ENCODE measurements at regions not wholly inside any gene's neighbourhood (a gene's known extent, or its start where the extent isn't known, plus 50 kb on each side); places are given as distances from the start of the nearest gene placed in this dataset.
"Not testable (repeated sequence)": the region's sequence is repeated elsewhere in the genome, so short reads cannot be mapped to it uniquely, and the experiment has no call there.

GRCh38 chr15:87576486-87577176 is 679.9 kb downstream of the NTRK3 start:
- no peak for DNase-seq

DNA sequence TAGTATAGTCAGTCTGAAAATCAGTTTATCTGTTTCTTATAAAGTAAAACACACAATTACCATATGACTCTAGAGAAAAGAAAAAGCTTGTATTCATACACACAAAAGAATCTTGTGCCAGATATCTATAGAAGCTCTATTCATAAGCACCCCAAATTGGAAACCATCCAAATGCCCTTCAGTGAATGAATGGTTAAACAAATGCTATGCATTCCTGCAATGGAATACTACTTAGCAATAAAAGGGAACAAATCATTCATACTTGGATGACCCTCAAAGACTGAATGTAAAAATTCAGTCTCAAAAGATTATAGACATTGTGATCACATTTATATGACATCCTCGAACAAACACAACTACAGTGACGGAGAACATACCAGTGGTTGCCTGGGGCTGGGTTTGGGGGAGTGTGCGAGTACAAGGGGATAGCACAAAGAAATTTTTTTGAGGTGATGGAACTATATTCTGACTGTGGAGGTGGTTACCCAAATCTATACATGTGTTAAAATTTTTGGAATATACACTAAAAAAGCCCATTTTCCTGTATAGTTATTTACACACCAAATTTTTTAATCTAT is 680.6 kb downstream of the NTRK3 start:
- no peak for DNase-seq

DNA sequence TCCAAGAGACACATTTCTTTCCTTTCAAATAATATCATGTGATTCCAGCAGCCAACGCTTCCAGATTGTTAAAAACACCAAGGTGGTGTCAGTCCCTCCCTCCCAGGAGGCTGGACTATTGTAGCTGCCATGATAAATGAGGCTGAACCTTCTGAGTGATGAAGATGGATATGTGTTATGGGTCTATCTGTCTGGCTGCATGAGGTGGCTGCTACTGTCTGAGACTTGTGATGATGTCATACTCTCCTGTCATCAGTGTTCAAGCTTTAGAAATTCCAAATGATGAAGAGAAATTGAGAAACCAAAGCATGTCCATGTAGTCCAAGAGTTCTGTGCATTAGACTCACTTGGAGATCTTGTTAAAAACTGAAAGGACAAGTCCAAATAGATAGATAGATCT is 683.0 kb downstream of the NTRK3 start:
- no peak for DNase-seq

GRCh38 chr15:87573039-87573438 is 683.5 kb downstream of the NTRK3 start:
- DNase-seq, result no peak

GRCh38 chr15:87572381-87572910 is 684.1 kb downstream of the NTRK3 start:
- no peak for DNase-seq

GRCh38 chr15:87570206-87570605 is 686.3 kb downstream of the NTRK3 start:
- DNase-seq, result no peak

- no peak for DNase-seq
Observed at GRCh38 chr15:87569581-87569980, 687.0 kb downstream of the NTRK3 start.

DNA sequence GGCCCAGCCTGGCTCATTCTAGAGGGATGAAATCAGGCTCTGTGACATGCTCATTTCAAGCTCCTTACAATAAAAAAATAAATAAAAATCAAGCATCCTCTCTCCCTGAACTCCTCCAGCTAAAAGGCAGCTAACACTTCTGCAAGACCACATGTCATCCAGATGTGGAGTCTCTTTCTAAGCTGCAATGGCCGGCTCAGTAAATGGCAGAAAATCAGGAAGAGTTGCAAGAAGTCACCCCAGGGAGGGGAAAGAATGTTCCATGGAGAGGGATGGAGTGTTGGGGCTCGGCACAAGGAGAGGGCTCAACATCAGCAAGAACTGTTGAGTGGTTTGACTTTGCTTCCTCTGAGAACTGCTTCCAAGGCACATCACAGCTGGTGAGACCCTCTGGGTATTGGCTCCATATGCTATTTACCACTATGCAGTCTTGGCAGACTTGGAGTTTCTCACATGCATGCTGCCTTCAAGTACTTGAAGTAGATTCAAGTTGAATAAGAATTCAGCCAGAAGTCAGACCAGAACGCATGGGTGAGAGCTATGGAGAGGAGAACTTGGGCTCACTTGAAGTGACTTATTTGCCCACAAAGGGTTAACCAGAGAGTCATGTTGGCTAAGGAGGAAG is 689.0 kb downstream of the NTRK3 start:
- no peak for DNase-seq

DNA sequence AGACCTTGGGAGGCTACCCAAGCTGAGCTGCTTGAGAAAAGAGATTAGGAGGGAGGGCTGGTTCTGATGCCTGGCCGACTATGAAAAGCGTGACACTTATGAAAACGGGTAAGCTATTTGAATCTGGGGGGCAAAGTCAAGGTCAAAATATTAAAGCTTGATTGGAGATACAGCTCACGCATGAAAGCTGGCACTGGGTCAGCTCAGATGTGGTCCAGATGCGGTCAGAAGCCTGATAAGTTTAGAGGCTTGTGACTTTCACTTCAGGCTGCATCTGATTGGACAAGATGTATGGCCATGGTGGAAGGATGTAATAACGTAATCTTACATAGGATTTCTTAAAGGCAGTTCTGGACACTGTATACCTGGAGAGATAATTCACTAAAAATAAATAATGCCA is 690.3 kb downstream of the NTRK3 start:
- DNase-seq, result no peak

DNA sequence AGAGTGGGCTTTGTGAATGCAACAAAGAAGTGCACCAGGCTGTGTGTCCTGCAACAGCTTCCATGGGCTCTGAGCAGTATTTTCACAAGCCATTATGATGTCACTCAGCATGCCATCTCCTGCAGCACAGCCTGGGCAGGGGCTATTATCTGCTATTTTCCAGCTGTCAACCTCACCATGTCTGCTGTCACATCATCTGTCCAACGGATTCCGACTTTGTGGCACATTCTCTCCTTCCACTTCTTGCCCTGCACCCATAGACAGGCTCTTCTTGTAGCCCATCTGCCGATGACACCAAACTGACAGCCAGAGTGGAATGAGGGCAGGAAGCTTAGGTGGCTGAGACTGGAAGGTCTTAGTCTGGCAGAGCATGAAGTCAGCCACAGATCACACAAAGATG is 691.9 kb downstream of the NTRK3 start:
- DNase-seq, result no peak

- no peak for DNase-seq
Observed at GRCh38 chr15:87563869-87564268, 692.7 kb downstream of the NTRK3 start.

DNA sequence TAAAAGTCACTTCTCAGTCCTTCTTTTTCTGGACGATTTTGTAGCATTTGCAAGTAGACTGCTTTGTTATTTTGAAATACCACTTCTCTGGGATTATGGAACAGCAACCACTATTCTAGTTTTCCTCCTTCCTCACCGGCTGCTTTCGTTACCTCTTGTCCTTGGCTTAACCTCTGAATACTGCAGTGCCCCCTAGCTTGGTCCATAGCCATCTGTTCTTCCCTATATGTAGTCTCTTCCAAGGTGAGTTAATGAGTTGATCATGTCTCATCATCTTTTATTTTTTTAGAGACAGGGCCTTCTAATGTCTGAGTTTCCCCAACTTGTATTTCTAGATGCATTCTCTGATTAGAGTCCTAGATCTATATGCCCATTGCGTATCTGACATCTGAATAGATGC is 694.3 kb downstream of the NTRK3 start:
- no peak for DNase-seq

DNA sequence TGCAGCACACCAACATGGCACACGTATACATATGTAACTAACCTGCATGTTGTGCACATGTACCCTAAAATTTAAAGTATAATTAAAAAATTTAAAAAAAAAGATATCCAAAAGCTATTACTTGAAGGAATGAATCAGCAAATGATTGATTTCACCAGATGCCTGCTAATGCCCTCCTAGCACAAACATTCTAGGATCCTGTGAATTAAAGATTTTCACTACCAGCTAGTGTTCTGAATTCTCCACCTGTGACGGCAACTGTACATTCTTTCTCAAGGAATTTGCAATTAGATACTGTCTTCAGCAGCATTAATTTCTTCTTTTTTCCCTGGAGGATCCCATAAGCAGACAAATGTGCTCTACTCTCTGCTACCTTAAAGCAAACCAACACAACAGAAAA is 694.9 kb downstream of the NTRK3 start:
- no peak for DNase-seq

DNA sequence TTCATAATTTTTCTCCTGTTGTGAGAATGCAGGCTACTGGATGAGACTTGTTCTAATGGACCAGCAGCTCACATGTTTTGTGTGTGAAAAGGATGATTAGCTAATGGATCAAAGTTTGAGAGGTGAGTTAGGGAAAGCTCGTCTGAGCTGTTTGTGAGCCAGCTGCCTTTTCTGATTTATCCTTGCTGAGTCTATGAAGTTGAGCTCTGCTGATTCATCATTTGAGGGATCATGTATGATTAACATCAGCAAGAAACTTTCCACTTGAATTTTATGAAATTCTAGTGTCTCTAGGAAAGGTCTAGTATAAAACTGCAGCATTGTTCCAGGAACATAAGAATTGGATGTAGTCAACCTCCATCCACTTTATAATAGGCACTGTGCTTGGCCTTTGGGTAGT is 698.7 kb downstream of the NTRK3 start:
- no peak for DNase-seq

DNA sequence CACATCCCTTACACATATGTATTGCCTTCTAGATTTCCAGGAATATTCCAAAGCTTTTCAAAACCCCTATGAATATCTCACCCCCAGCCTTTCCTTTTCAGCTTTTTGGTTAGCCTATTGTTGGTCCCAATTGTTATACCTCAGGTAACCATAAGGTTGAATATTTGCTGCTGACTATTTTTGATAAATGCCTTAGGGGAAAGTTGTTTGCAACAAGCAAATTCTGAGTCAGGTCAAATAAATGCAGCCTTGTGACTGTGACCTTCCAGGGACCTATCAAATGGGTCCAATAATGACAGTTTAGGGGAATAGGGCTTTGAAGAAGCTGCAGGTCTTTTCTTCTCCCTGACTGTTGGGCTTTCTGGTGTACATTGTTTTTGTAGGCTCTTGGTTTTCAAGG is 699.7 kb downstream of the NTRK3 start:
- no peak for DNase-seq

- no peak for DNase-seq
Observed at GRCh38 chr15:87549860-87550259, 706.7 kb downstream of the NTRK3 start.

DNA sequence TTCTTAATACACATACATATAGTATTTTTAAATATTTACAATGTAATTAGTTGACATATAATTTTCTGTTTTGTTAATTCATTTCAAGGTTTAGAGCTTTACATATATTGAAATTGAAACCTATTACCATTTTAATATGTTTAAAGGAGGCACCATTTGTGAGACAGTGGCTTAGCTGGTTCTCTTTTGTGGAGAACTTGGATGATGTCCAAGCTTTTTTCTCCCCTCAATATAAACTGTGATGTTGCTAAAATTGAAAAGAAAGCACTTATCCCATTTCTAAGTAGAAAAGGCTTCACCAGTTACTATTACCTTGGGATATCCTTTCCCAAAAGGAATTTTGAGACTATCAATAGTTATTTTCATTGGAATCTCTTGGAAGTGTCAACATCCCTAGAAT is 707.2 kb downstream of the NTRK3 start:
- DNase-seq, result no peak

DNA sequence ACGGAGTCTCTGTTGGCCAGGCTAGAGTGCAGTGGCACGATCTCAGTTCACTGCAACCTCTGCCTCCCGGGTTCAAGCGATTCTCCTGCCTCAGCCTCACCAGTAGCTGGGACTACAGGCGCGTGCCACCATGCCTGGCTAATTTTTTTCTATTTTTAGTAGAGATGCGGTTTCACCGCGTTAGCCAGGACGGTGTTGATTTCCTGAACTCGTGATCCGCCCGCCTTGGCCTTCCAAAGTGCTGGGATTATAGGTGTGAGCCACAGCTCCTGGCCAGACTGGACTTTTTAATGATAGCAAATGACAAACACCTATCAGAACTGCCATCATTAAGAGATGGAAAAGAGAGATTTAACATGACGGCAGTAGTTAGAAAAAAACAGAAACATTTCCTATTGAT is 707.9 kb downstream of the NTRK3 start:
- DNase-seq, result not testable (repeated sequence)

- no peak for DNase-seq
Observed at GRCh38 chr15:87547470-87548181, 708.9 kb downstream of the NTRK3 start.

DNA sequence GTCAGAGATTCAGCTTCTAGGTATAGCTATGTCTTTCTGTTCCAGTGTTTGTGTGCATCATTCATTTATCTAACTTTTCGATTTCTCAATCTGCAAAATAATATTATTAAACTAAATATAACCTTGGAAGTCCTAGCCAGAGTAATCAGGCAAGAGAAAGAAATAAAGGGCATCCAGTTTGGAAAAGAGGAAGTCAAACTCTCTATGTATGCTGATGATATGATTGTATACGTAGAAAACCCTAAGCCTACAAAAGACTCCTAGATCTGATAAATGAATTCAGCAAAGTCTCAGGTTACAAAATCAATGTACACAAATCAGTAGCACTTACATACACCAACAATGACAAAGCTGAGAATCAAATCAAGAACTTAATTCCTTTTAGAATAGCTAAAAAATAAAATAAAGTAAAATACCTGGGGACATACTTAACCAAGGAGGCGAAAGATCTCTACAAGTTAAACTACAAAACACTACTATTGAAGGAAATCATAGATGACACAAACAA is 718.2 kb downstream of the NTRK3 start:
- DNase-seq, result no peak

- no peak for DNase-seq
Observed at GRCh38 chr15:87537295-87537694, 719.2 kb downstream of the NTRK3 start.

DNA sequence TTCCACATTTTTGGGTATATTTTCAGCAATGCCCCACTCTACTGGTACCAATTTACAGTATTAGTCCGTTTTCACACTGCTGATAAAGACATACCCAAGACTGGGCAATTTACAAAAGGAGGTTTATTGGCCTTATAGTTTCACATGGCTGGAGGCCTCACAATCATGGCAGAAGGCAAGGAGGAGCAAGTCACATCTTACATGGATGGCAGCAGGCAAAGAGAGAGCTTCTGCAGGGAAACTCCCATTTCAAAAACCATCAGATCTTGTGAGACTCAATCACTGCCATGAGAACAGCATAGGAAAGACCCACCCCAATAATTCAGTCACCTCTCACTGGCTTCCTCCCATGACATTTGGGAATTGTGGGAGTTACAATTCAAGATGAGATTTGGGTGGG is 722.9 kb downstream of the NTRK3 start:
- not testable (repeated sequence) for DNase-seq

DNA sequence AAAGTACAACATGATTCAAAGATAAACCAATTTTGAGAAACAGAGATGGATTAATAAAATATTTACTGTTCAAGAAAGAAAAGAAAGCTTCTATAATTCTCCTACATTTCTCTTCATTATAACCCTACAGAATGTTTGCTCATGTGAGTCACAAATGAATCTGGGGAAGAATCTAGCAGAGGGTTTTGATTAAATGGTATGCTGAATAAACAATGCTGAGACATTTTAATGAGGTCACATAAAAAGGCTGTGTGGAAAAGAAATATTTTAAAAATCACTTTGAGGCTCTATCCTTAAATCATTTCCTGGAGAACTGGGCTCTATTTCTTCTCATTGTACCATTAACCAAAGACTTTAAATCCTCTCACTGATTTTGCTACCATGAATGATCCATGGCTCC is 727.7 kb downstream of the NTRK3 start:
- no peak for DNase-seq

- no peak for DNase-seq
Observed at GRCh38 chr15:87527875-87528274, 728.7 kb downstream of the NTRK3 start.

Measured in activated CD4-positive, alpha-beta T cell treated with anti-CD3 and anti-CD28 coated beads, Interleukin-2, amount 50 U/mL, for 48 hours (primary cell).